ENCODE measurements at regions not wholly inside any gene's neighbourhood (a gene's known extent, or its start where the extent isn't known, plus 50 kb on each side); places are given as distances from the start of the nearest gene placed in this dataset.

DNA sequence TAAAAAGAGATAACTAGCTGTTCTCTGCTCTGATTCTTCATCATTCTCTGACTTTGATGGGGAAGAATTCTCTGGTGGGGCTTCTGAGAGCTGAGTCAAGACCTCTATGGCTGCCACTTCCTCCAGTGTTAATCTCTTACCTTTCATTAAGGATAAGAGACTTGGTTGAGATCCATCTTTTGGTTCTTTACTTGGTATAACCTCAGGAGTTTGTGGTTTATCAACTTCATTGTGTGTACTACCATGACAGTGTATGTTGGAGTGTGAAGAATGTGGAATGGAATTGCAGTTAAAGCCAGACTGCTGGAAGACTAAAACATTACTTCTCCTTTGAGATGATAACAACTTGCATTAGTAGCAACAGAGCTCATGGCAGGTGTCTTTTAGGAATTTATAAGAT lies 222.0 kb downstream of the SLITRK5 start:
- intact Hi-C loops (cut with DNase I; ENCODE audit: low total_unique reads) = no loop called here
- Histone ChIP-seq H3K9me3 (no peaks in the 10 kb centered on the region), H3K36me3 (no peaks in the 10 kb centered on the region), H3K27ac (no peak overlapping the region), H3K4me1 (no peaks in the 10 kb centered on the region), H3K4me3 (no peak overlapping the region), H3K27me3 (no peaks in the 10 kb centered on the region)
- in situ Hi-C loops (cut with MboI; ENCODE audit: low pct_ligation_motif_present in 1 of 4, low pct_unique_long_range_greater_than_20kb in 1 of 4, low sequenced_read_pairs in 3 of 4) = no loop called here
- DNase-seq = no peak
- TF ChIP-seq POLR2A (IDR thresholded peaks at IDR 0.05) = no peak
- no peak for TF ChIP-seq EP300 (IDR thresholded peaks at IDR 0.05; ENCODE audit: low read depth)
- no peak for TF ChIP-seq POLR2AphosphoS5 (IDR thresholded peaks at IDR 0.05)
- TF ChIP-seq, protein P1, sequence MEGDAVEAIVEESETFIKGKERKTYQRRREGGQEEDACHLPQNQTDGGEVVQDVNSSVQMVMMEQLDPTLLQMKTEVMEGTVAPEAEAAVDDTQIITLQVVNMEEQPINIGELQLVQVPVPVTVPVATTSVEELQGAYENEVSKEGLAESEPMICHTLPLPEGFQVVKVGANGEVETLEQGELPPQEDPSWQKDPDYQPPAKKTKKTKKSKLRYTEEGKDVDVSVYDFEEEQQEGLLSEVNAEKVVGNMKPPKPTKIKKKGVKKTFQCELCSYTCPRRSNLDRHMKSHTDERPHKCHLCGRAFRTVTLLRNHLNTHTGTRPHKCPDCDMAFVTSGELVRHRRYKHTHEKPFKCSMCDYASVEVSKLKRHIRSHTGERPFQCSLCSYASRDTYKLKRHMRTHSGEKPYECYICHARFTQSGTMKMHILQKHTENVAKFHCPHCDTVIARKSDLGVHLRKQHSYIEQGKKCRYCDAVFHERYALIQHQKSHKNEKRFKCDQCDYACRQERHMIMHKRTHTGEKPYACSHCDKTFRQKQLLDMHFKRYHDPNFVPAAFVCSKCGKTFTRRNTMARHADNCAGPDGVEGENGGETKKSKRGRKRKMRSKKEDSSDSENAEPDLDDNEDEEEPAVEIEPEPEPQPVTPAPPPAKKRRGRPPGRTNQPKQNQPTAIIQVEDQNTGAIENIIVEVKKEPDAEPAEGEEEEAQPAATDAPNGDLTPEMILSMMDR (IDR thresholded peaks at IDR 0.05) = no peak

DNA sequence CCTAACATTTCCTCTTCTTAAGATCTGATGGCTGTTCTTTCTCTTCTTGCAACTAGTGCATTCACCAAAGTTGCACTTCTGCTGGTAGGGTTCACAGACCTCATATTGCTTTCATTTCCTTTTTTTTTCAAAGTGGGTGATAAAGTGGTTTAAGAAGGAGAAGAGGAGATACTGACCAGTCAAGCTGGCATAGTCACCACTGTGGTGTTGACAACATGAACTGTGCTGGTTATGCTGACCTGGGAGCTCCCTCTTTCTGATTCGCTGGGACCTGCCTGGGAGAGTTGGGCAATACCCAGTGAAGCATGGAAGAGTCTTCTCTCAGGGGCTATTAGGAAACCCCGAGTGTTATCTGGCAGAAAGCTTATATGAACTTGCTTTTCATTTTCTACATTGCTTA lies 222.9 kb downstream of the SLITRK5 start:
- Histone ChIP-seq H3K36me3 (no peaks in the 10 kb centered on the region), H3K27me3 (no peaks in the 10 kb centered on the region), H3K27ac (no peak overlapping the region), H3K9me3 (no peaks in the 10 kb centered on the region), H3K4me3 (no peak overlapping the region), H3K4me1 (no peaks in the 10 kb centered on the region)
- no peak for DNase-seq
- in situ Hi-C loops (cut with MboI; ENCODE audit: low pct_ligation_motif_present in 1 of 4, low pct_unique_long_range_greater_than_20kb in 1 of 4, low sequenced_read_pairs in 3 of 4) (no loop called here), intact Hi-C loops (cut with DNase I; ENCODE audit: low total_unique reads) (no loop called here)
- TF ChIP-seq POLR2A (IDR thresholded peaks at IDR 0.05) (no peak), POLR2AphosphoS5 (IDR thresholded peaks at IDR 0.05) (no peak), EP300 (IDR thresholded peaks at IDR 0.05; ENCODE audit: low read depth) (no peak)
- TF ChIP-seq, protein P1 (IDR thresholded peaks at IDR 0.05) = no peak
- 80 to 85% methylated on average over 2 of the region's 2 CpGs for WGBS, 2 donors (ENCODE audit: low coverage in 1 of 2)

DNA sequence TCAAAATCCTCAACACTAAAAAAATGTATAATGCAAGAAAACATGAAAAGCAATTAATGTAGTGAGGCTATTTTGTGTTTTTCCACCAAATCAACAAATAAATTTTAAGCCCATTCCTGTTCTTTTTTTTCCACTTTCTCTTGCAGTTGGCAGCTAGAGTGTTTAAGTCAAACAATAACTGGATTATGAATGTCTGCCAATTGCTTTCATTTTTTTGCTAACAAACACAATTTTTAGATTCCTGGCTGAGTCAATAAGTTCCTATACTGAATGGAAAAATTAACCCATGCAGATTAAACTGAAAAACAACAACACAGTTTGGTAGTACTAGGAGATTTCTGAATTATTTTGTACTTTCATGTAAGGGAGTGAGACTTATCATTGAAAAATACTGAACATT lies 232.4 kb downstream of the SLITRK5 start:
- no peaks in the 10 kb centered on the region for H3K9me3 ChIP-seq
- no peaks in the 10 kb centered on the region for H3K36me3 ChIP-seq
- no peak overlapping the region for H3K27ac ChIP-seq
- no peaks in the 10 kb centered on the region for H3K4me1 ChIP-seq
- intact Hi-C loops (cut with DNase I; ENCODE audit: low total_unique reads) = no loop called here
- no peak for TF ChIP-seq POLR2A (IDR thresholded peaks at IDR 0.05)
- in situ Hi-C loops (cut with MboI; ENCODE audit: low pct_ligation_motif_present in 1 of 4, low pct_unique_long_range_greater_than_20kb in 1 of 4, low sequenced_read_pairs in 3 of 4) = no loop called here
- no peak overlapping the region for H3K4me3 ChIP-seq
- no peak for DNase-seq
- no peaks in the 10 kb centered on the region for H3K27me3 ChIP-seq

DNA sequence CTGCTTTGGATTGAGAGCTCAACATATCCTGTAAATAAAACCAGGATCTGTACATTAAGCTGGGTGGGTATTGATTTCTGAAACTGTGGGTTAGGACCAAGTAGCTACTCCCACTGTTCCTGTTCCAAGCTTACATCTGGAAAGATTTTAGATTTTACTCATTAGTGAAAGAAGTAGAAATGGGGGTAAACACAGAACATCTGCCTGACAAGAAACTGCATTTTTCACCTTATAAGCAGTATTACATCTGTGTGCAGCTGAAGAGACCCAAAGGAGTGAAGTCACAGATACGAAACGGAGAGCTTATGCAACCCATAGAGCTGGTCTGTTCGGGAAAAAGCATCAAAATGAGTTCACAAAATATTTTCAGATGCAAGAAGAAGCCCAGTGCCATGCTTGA lies 235.2 kb downstream of the SLITRK5 start:
- Histone ChIP-seq H3K27ac (no peak overlapping the region), H3K9me3 (no peaks in the 10 kb centered on the region), H3K27me3 (no peaks in the 10 kb centered on the region), H3K4me3 (no peak overlapping the region), H3K4me1 (no peaks in the 10 kb centered on the region), H3K36me3 (no peaks in the 10 kb centered on the region)
- DNase-seq = no peak
- intact Hi-C loops (cut with DNase I; ENCODE audit: low total_unique reads) = no loop called here
- in situ Hi-C loops (cut with MboI; ENCODE audit: low pct_ligation_motif_present in 1 of 4, low pct_unique_long_range_greater_than_20kb in 1 of 4, low sequenced_read_pairs in 3 of 4) = no loop called here
- TF ChIP-seq EP300 (IDR thresholded peaks at IDR 0.05; ENCODE audit: low read depth) (no peak), POLR2A (IDR thresholded peaks at IDR 0.05) (no peak)
- 60 to 74% methylated on average over 3 of the region's 3 CpGs for WGBS, 2 donors (ENCODE audit: low coverage in 1 of 2)

DNA sequence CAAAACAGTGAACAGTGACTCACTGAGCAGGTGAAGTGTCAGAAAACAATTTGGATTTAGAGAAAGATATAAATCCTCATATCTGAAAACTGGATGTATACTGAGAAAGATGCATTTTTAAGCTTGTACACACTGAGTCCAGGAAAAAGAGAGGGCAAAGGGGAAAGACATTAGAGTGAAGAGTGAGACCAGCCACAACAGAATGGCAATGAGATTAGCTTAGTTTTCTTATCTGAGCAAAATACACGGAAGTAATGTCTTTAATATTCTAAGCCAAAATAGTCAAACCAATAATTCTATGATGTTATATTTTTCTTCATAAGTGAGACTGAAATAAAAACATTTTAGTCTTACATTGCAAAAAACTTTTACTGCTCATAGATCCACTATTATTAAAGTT lies 236.0 kb downstream of the SLITRK5 start:
- Histone ChIP-seq H3K27me3 (no peaks in the 10 kb centered on the region), H3K4me3 (no peak overlapping the region), H3K27ac (no peak overlapping the region), H3K36me3 (no peaks in the 10 kb centered on the region), H3K4me1 (no peaks in the 10 kb centered on the region), H3K9me3 (no peaks in the 10 kb centered on the region)
- intact Hi-C loops (cut with DNase I; ENCODE audit: low total_unique reads) = no loop called here
- in situ Hi-C loops (cut with MboI; ENCODE audit: low pct_ligation_motif_present in 1 of 4, low pct_unique_long_range_greater_than_20kb in 1 of 4, low sequenced_read_pairs in 3 of 4) = no loop called here
- TF ChIP-seq EP300 (IDR thresholded peaks at IDR 0.05; ENCODE audit: low read depth) (no peak), POLR2A (IDR thresholded peaks at IDR 0.05) (no peak), POLR2AphosphoS5 (IDR thresholded peaks at IDR 0.05) (no peak)
- TF ChIP-seq, protein P1 (IDR thresholded peaks at IDR 0.05) = no peak
- WGBS, 2 donors (ENCODE audit: low coverage in 1 of 2) = 44 to 64% methylated on average over 1 of the region's 1 CpG
- no peak for DNase-seq
